ENCODE measurements at regions not wholly inside any gene's neighbourhood (a gene's known extent, or its start where the extent isn't known, plus 50 kb on each side); places are given as distances from the start of the nearest gene placed in this dataset.

- TF ChIP-seq CTCF (IDR thresholded peaks at IDR 0.05; ENCODE audit: low read depth, low read length, missing input control) (no peak), TAF1 (conservative IDR thresholded peaks at IDR 0.05) (no peak), HNF4G (IDR thresholded peaks at IDR 0.05) (no peak), JUND (IDR thresholded peaks at IDR 0.05) (no peak), REST (IDR thresholded peaks at IDR 0.05) (no peak), HNF4A (conservative IDR thresholded peaks at IDR 0.05) (no peak), YY1 (IDR thresholded peaks at IDR 0.05) (no peak), MAX (IDR thresholded peaks at IDR 0.05) (no peak), GABPA (IDR thresholded peaks at IDR 0.05 in 1 of 2, conservative IDR thresholded peaks at IDR 0.05 in 1 of 2) (no peak), NR2F2 (IDR thresholded peaks at IDR 0.05) (no peak), FOXA1 (IDR thresholded peaks at IDR 0.05) (no peak)
Observed at GRCh38 chr15:57827971-57828370, 121.5 kb downstream of the POLR2M start.

Data from liver (tissue), 3 donors.